ENCODE measurements at regions not wholly inside any gene's neighbourhood (a gene's known extent, or its start where the extent isn't known, plus 50 kb on each side); places are given as distances from the start of the nearest gene placed in this dataset.

GRCh38 chr3:67712259-67712658 lies 57.8 kb upstream of the SUCLG2 start:
- TF ChIP-seq EZH2 (IDR thresholded peaks at IDR 0.05) (no peak), POLR2AphosphoS5 (IDR thresholded peaks at IDR 0.05; ENCODE audit: borderline replicate concordance, low read depth, low read length) (no peak), FOXP2 (optimal IDR thresholded peaks at IDR 0.05; ENCODE audit: control extremely low read depth, extremely low read length, insufficient read depth) (no peak)
